NOMO-1 treated with DMSO at 0.1 percent for 48 hours (cell line): ENCODE measurements at regions not wholly inside any gene's neighbourhood (a gene's known extent, or its start where the extent isn't known, plus 50 kb on each side); places are given as distances from the start of the nearest gene placed in this dataset.
A peak's percentile ranks its signal among the peaks of the same experiment; 100 is the strongest.

Experiments
- DNase-seq: peaks from one replicate; lab custom pipeline; 2025; ENCODE audit not compliant: unreplicated experiment; lab: John Stamatoyannopoulos, UW

DNA sequence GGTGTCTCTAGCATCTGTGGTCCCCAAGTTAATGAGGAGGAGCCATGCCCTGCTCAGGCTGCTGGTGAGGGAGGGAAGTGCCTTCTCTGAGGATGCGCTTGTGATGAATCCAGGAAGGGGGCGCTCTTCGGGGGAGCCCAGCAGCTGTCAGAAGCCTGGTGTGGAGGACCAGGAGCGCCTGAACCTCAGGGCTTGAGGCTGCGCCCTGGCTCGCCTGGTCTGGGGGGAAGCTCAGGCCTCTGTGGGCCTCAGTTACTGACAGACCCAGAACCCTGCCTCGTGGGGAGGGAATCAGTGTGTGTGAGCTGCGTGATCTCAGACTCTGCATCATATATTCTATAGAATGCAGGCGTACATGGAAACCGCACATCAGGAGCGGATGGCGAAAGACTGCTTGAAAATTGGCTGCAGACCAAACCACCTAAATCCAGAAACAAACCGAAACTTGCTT, 126.1 kb downstream of the SEC14L1 start:
- peak; percentile 86 for DNase-seq

DNA sequence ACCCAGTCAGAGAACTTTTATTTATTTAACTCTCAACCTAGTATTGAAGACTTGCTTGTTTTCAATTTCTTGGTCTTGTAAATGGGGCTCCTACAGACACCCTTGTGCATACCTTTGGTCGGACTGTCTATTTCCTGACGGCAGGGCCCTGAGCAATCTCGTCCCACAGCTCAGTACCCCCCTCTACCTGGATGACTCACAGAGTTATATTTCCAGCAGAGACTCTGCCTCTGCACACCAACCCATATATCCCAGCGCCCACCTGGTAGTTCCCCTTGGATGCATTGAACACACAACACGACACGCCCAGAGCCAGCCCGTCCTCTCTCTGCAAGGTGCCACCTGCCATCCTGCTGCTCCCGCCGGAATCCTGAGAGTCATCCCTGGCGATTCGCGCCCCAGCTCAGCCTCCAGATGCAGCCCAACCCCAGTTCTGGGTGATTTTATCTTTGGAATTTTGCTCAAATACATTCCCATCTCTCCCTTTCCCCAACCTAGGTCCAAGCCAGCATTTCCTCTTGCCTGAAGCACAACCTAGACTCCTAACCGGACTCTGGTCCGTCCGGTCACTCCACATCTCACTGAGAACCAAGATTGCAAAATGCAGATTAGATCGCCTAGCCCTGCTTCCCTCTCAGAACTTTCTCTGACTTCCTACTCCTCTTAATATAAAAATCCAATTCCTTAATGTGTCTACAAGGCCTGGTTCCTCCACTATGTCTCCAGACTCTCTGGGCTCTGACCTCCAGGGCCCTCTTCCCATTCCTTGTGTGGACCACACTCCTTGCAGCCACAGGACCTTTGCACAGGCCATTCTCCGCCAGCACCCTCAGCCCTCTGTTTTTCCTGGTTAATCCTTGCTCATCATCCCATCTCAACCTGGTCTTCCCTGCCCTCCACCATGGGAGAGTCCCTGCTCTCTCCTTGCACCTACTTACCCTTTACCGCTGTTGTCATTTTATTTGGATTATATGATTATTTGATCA, 129.2 kb downstream of the SEC14L1 start:
- DNase-seq = no peak

DNA sequence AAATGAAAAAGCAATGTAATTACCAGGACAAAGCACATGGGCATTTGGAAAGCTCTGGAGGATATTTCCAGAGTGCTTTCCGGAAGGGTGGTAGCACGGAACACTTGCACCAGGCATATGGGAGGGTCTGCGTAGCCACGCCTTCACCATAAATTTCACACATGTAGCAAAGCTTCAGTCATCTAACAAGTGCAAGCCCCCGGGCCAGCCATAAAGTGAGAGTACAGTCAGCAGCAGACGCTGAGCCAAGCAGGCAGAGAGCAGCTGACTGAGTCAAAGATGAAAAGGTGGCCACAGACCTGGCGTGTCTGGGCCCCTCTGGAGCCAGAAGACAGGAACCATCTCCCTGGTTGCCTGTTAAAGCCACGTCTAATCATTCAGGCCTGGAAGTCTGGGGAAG, 130.6 kb downstream of the SEC14L1 start:
- no peak for DNase-seq

DNA sequence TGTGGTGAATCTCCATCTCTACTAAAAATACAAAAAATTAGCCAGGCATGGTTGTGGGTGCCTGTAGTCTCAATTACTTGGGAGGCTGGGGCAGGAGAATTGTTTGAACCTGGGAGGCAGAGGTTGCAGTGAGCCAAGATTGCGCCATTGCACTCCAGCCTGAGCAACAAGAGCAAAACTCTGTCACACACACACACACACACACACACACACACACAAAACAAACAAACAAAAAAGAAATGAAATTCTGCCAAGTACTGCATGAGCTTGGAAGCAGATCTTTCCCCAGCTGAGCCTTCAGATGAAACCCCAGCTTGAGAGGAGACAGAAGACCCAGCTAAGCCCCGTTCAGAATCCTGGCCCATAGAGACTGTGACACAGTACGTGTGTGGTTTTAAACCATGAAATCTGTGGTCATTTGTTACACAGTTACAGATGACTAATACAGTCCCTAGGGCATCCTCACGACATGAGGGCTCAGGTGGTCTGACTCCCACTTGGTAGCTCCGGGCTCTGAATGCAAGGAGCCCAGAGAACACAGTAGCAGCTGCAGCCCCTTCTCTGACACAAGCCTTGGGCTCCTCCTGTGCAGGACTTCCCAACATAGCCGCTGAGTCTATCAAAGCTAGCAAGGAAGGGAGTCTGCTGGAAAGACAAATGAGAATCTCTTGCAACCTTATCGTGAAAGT, 132.8 kb downstream of the SEC14L1 start:
- DNase-seq = no peak

DNA sequence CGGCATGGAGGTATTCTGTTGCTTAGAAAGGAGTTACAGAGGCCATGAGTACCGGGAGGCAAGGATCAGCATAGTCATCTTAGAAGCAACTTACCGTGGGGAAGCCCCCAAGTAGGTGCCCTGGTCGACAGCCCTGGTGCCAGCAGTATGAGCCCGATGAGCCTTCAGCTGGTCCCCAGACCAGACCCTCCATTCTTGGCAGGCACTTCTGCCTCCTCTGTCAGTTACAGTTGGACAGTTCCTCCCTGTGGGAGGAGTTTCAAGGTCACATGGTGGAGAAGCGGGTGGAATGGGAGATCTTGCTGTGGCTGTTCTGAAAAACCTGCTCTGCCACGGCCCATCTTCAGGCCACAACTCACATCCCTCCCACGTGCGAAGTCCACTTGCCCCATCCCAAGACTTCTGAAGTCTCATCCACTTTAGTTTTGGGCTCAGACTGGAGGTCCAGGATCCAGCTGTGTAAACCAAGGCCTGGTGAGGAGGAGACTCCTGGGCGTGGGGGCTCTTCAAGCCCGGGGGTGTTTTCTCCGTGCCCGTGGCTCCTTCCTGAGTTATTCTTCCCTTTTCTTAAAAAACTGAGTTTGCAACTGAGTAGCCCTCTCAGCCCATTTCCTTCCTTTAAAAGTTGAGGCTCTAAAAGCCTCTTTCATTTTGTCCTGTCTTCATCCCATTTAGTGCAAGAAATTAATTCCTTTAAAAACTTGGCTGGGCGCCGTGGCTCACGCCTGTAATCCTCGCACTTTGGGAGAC, 133.5 kb downstream of the SEC14L1 start:
- no peak for DNase-seq

DNA sequence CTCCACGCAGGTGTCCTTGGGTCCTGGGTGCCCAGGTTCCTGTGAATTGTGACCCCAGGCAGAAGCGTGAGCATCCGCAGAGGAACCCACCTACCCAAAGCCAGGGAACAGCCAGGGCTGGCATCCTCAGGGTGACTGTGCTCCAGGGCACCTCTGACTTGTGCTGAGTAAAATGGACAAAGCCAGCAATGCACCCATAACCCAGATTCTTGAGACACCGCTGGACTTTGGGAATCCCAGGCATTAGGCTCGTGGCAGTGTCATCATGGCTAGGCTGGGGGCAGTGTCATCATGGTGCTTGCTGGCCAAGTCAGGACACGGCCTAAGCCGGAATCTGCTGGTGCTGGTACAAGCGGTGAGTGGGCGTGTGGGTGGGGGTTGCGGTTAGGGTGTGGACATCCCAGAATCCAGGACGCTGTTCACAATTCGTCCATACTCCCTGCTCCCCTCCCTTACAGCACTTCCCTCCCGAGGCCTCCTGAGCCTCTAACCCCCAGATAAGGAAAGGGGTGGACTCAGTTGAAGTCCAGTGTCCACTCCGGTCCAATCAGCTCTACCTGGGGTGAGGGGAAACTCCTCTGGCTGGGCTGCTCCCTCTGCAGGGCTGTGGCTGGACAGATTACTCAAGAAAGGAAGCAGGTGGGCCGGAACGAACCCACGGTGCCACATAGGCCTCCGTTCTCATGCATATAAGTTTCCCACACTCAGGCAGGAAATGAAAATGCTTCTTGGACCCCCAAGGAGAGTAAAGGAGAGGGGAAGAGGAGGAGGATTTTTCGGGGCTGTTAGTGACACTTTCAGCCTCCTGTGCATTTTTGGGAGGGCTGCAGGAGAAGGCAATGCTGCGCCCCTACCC, 138.9 kb downstream of the SEC14L1 start:
- DNase-seq = no peak

DNA sequence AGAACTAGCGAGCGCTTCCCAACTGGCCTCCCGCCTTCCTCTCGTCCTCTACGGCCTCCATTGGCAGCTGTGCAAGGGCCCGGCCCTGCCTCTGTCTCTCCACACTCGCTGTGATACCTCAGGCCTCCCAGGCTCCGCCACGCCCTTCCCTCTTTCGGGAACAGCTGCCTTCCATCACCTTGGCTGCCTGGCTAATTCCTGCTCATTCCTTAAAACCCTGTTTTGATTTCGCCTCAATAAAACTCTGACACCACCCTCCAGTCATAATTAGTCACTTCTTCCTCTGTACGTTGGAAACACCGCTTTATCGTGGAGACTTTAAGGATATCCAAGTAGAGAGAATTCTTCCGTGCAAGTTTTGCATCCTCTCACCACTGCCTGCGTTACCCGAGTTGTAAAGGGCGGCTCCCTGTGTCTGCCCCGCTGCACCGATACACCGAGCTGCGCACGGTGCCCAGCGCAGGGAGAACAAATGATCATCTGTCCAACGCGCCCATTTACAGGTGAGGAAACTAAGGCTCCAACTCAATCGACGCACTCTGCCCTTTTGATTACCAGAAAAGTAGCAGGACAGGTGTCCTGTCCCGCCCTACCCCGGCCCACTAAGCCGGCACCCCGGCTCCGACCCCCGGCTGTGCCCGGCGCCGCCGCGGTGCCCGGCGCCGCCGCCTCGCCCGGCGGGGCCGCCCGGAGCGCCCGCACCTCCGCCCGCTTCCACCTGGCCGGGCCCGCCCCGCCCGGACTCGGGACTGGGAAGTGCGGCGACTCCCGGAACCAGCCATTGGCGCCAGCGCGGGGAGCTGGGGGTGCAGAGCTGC, 139.7 kb downstream of the SEC14L1 start:
- DNase-seq = peak; percentile 28

DNA sequence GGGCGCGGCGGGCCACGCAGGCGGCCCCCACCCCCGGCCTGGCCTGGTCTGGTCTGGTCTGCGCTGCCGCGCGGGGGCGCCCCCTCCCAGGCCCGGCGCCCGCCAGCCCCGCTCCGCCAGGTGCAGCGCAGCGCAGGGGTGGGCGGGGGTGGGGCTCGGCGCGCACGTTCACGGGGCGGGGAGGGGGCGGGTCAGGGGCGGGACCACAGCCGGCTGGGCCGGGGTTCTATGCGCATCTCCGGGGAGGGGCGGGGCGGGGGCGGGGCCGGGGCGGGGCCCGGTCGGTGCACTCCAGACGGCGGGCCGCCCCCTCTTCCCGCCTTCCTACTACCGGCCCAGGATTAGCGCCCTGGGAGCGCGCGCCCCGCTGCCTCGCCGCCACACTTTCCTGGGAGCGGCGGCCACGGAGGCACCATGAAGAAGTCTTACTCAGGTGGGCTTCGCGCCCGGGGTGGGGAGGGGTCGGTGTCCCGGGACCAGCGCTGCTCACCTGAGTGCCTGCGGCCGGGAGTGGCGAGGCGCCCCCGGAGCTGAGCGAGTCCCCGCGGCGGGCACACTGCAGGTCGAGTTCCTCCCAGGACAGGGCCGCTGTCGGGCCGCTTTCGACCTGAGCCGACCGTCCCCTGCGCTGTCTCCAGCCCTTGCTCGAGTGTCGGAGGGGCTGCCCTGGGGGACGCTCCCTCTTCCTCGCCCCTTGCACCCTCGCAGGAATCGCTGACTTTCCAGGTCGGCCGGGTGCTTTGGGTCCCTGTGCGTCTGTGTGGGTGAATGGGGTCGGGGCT, 140.5 kb downstream of the SEC14L1 start:
- no peak for DNase-seq

DNA sequence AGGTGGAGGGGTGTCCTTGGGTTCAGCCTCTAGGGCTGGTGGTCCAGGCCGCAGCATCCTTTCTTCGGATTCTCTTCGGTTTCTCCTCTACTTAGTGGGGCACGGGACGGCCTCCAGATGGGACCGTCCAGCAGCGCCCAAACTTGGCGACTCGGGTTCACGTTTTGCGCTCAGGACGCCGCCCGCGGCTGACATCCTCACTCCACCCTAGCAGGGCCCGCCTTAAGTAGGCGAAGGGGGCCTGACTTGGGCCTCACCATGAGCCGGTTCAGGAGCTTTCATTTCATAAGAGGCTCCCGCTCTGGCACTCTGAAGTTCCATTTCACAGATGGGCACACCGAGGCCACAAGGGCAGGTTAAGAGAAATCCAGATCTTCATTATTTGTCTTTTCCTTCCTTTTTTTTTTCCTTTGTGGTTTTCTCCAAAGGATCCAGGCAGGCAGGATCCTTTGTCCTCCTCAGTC, 141.2 kb downstream of the SEC14L1 start:
- DNase-seq = no peak

DNA sequence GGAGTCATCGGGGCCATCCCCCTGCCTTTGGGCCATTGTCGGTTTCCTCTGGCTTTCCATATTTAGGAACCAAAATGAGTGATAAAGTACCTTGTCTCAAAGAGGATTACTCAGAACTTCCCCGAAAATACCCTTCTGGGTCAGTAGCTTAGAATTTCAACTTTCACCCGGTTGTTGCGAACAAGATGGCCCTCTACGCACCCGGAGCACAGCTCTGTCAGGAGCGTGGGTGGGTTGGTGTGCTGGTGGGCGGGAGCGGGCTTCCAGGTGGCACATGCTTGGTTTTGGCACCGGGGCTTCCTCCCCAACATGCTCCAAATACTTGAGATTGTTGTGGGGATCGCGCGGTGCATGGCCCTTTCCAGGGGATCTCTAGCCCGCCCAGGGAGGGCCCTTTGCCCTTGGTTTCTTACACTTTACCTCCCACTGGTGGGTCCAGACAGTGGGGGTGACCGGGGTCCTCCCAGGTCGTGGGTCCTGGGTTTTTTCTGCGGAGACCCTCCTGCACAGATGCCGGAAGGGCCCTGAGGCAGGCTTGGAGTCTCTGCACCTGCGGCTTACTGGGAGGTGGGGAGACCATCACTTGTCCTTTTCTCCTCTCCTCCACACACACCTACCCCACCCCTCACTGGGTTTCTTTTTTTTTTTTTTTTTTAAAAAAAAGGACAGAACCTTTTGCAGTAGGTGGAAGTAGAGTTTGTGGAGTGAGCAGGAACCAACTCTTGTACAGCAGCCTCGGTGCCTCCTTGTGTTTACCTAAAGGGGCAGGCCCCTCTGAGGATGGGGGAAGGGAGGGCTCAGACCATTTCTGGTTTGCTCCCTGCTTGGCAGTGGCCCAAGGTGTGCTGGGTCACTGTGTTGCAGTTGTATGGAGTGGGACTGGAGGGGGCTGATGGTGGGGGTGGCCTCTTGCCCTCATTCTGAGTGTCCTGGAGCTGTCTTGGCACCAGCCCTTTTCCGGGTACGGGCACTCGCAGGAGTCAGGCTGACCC, 142.1 kb downstream of the SEC14L1 start:
- DNase-seq = no peak

DNA sequence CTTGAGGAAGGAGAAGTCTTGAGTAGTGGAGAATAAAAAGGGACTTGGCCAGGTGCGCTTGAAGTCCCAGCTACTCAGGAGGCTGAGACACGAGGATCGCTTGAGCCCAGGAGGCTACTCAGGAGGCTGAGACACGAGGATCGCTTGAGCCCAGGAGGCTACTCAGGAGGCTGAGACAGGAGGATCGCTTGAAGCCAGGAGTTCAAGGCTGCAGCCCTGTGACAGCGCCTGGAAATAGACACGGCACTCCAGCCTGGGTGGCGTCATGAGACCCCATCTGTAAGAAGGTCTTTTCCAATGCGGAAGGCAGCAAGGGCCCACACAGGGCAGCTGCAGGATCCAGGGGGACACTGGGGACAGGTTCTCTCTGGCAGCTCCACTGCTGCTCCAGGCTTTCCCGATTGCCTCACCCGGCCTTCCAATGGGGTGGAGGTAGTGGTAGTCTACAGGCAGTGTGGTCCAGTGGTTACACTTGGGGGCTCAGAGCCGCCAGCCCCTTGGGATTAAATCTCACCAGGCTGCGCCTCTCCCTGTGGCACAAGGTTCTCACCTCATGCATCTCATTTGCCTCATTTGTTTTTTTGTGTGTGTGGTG, 143.4 kb downstream of the SEC14L1 start:
- DNase-seq = no peak

DNA sequence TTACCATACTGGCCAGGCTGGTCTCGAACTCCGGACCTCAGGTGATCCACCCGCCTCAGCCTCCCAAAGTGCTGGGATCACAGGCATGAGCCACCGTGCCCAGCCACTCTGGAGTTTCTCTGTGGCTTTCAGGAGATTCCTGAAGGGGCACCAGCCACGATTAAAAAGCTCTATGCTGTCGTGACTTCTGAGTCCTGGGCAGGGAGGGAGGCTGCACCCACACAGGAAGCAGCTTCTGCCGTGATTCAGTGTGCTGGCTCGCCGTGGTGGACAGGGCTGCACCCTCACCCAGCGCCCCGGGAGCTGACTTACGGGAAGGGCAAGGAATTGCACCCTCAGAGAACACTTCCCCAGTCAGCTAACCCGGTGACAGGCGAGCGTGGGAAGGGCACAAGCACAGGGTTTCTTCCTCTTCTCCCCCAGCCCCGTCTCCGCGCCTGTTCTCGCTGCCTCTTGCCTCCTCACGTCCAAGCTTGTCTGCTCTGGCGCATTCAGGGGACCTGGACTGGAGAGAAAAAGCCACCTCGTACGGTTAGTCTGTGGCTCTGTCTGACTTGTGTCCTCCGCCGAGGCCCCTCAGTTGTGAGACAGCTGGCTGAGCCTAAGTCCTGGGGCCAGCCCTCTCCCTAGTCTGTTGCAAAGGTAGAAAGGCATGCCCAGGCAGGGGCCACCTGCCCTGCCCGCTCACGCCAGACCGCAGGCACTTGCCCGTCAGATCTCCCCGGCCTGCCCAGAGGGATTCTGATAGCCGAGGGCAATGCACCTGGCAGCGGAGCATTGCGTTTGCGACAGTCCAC, 145.0 kb downstream of the SEC14L1 start:
- peak; percentile 55 for DNase-seq

DNA sequence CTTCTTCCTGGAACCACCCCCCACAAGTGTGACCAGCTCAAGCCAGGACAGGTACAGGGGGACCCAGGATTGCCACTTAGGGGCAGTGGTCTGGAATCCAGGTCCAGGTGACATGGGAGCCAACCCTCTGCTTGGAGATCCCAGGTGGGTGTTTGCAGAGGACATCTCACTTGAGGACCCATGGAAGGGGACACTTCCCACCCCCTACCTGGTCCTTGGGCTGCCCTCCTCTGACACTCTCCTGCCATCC, 145.5 kb downstream of the SEC14L1 start:
- DNase-seq = no peak

DNA sequence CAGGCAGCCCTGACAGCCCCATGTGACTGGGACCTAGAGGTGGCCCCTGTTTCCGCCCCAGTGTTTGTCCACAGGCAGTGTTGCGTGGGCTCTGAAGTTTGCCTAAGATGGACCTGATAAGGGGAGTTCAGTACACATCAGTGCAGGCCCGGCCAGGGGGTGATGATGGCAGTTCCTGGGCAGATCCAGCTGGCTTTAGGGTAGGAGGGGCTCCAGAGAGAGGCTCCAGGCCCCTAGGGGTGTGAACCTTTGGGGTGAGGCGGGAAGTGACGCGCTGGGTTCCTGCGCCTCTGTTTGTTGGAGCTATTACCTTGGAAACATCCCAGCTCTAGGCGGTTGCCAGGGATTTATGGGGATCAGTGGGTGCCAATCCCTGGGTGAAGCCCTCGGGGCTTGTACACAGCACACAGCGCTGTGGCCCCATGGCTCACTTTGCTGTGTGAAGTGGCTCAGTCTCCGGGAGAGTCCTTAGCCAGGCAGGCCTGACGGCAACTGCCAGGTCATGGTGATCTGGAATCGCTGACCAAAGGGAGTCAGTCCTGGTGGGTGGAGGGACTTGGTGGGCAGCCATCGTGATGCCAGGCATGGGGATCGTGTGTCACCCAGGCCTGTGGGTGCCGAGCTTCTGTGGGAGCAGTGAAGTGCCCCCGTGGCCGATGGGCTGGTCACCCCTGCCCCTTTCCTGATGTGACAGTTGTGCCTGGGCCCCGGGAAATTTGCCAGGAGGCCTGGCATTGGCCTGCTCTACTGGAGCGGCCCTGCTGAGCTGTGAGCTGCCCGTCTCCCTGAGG, 146.1 kb downstream of the SEC14L1 start:
- DNase-seq = no peak

DNA sequence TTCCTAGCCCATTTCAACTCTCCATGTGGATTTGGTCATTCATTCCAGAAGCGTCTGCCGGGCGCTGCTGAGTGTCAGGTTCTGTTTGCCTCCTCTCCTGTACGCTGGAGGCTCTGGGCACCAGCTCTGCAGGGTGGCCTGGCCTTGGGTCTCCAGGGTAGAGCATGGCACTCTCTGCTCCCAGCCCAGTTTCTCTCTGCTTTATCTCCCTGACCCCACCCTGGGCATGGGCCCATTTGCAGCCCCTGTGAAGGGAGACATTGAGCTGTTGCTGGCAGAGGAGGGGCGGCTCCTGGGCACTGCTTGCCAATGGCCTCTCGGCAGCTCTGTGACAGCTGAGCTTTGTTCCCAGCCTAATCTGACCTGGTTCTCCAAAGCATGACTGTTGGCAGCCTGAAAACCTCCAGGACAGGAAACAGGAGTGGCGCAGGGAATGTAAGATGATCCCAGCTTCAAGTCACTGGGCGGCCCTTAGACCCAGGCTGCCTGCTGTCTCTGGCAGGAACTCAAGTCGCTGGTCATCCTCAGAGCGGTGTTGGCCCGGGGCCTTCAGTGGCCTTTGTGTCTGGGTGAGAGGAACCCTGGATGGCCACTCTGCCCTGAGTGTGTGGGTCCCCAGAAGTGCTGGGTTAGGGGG, 146.8 kb downstream of the SEC14L1 start:
- DNase-seq = no peak
